H1 (cell line): ENCODE measurements at regions not wholly inside any gene's neighbourhood (a gene's known extent, or its start where the extent isn't known, plus 50 kb on each side); places are given as distances from the start of the nearest gene placed in this dataset.
A peak's percentile ranks its signal among the peaks of the same experiment; 100 is the strongest.

Source experiments
- CTCF ChIA-PET: fragments of 300-600 bp; sonication (Branson Sonifier 250); formaldehyde crosslinking; loops from one replicate; lab custom pipeline; 2021; ENCODE audit not compliant: partially characterized antibody; lab: Charles Lee
- POLR2A ChIA-PET: fragments of 300-600 bp; sonication (Branson Sonifier 250); formaldehyde crosslinking; loops from one replicate; lab custom pipeline; 2021; ENCODE audit warnings: inconsistent platforms; ENCODE audit not compliant: partially characterized antibody; lab: Charles Lee
- DNase-seq, 2 experiments: peaks; one replicate each; pipeline versions ENCODE4 v3.0.0 to v3.0.0-alpha.2; 2010 to 2022; ENCODE audit warnings: low spot score in 2 of 2, low read depth in 1 of 2, mixed read lengths in 1 of 2
- FAIRE-seq: peaks from 2 replicates; lab custom pipeline; 2011; peaks lifted over from hg19 to GRCh38; lab: Jason Lieb, UNC
- H2AFZ ChIP-seq: 2 replicates; pipeline ENCODE4 v1.8.1; 2012; ENCODE audit warnings: low read length, inconsistent platforms
- H2AK5ac ChIP-seq: 2 replicates; pipeline ENCODE4 v1.6.1; 2013; ENCODE audit warnings: low read depth, low read length
- H2BK120ac ChIP-seq: replicated peaks from 2 replicates; pipeline ENCODE3; 2013; ENCODE audit warnings: low read depth, low read length, inconsistent platforms
- H2BK12ac ChIP-seq: 2 replicates; pipeline ENCODE4 v1.6.1; 2013; ENCODE audit warnings: low read depth, low read length
- H2BK15ac ChIP-seq: 2 replicates; pipeline ENCODE4 v1.6.1; 2013; ENCODE audit warnings: low read length
- H2BK20ac ChIP-seq: 2 replicates; pipeline ENCODE4 v1.6.1; 2013; ENCODE audit warnings: low read length
- H2BK5ac ChIP-seq: 2 replicates; pipeline ENCODE4 v1.6.1; 2013; ENCODE audit warnings: low read depth, low read length
- H3K14ac ChIP-seq: 2 replicates; pipeline ENCODE4 v1.6.1; 2013; ENCODE audit warnings: inconsistent platforms; ENCODE audit not compliant: insufficient read length
- H3K18ac ChIP-seq: 2 replicates; pipeline ENCODE4 v1.6.1; 2013; ENCODE audit warnings: low read length; ENCODE audit errors: extremely low read depth
- H3K23ac ChIP-seq: 2 replicates; pipeline ENCODE4 v1.6.1; 2013; ENCODE audit warnings: inconsistent platforms; ENCODE audit not compliant: insufficient read length
- H3K23me2 ChIP-seq: 2 replicates; pipeline ENCODE4 v1.6.1; 2013; ENCODE audit warnings: low read depth, low read length
- H3K27ac ChIP-seq: 2 replicates; pipeline ENCODE4 v1.6.1; 2011; ENCODE audit warnings: low read depth, low read length, inconsistent platforms
- H3K27me3 ChIP-seq, 4 experiments: replicated peaks in 1 of 4; 1 replicate in 1 of 4; 2 replicates in 3 of 4; pipeline versions ENCODE4 v1.6.1 to v1.8.1; 2011 to 2013; ENCODE audit warnings: low read length in 3 of 4, mild to moderate bottlenecking in 3 of 4, inconsistent platforms in 2 of 4, mixed read lengths in 2 of 4, moderate library complexity in 1 of 4; ENCODE audit not compliant: control insufficient read depth in 3 of 4, insufficient read depth in 3 of 4; ENCODE audit errors: extremely low read depth in 1 of 4
- H3K36me3 ChIP-seq, 4 experiments: 2 replicates each; pipeline versions ENCODE4 v1.6.1 to v1.8.1; 2011 to 2013; ENCODE audit warnings: mild to moderate bottlenecking in 4 of 4, low read length in 3 of 4, moderate library complexity in 2 of 4, control low read depth in 1 of 4, inconsistent platforms in 1 of 4; ENCODE audit not compliant: insufficient read depth in 4 of 4, control insufficient read depth in 2 of 4
- H3K4ac ChIP-seq: replicated peaks from 2 replicates; pipeline ENCODE3; 2013; ENCODE audit warnings: low read length, low read depth, mixed read lengths, inconsistent platforms; ENCODE audit not compliant: insufficient read length
- H3K4me1 ChIP-seq, 4 experiments: replicated peaks in 1 of 4; 1 replicate in 1 of 4; 2 replicates in 3 of 4; pipeline versions ENCODE4 v1.6.1 to v1.8.1; 2011 to 2013; ENCODE audit warnings: low read length in 3 of 4, inconsistent platforms in 2 of 4, mixed read lengths in 1 of 4; ENCODE audit not compliant: insufficient read depth in 4 of 4, control insufficient read depth in 3 of 4
- H3K4me2 ChIP-seq, 2 experiments: 2 replicates each; pipeline versions ENCODE4 v1.6.1 to v1.8.1; 2011 to 2013; ENCODE audit warnings: low read depth in 2 of 2, low read length in 2 of 2, control low read depth in 1 of 2, inconsistent platforms in 1 of 2, mild to moderate bottlenecking in 1 of 2; ENCODE audit not compliant: insufficient read depth in 1 of 2
- H3K4me3 ChIP-seq, 4 experiments: fragments of 200-600, 300-600 bp in 1 of 4; sonication (generic), shearing (Covaris generic), sonication (Bioruptor Twin) in 1 of 4; 2 replicates each; pipeline versions ENCODE4 v1.5.1 to v1.8.1; 2011 to 2016; ENCODE audit warnings: low read length in 4 of 4, low read depth in 3 of 4, control low read depth in 2 of 4, inconsistent platforms in 2 of 4, mild to moderate bottlenecking in 2 of 4, mixed read lengths in 1 of 4, moderate library complexity in 1 of 4; ENCODE audit not compliant: insufficient read depth in 2 of 4; ENCODE audit errors: extremely low read depth in 1 of 4
- H3K56ac ChIP-seq: replicated peaks from 2 replicates; pipeline ENCODE3; 2013; ENCODE audit warnings: low read depth, mild to moderate bottlenecking, mixed read lengths, low read length, inconsistent platforms; ENCODE audit not compliant: insufficient read length
- H3K79me1 ChIP-seq: 2 replicates; pipeline ENCODE4 v1.6.1; 2013; ENCODE audit warnings: low read depth, low read length, control low read depth
- H3K79me2 ChIP-seq, 2 experiments: 2 replicates each; pipeline versions ENCODE4 v1.6.1 to v1.8.1; 2012 to 2013; ENCODE audit warnings: low read length in 2 of 2, mild to moderate bottlenecking in 2 of 2, inconsistent platforms in 1 of 2; ENCODE audit not compliant: insufficient read depth in 2 of 2, control insufficient read depth in 1 of 2
- H3K9ac ChIP-seq, 4 experiments: replicated peaks in 1 of 4; 1 replicate in 1 of 4; 2 replicates in 3 of 4; pipeline versions ENCODE4 v1.6.1 to v1.8.1; 2011 to 2013; ENCODE audit warnings: low read depth in 3 of 4, low read length in 3 of 4, control low read depth in 2 of 4, mild to moderate bottlenecking in 2 of 4, moderate library complexity in 2 of 4, inconsistent platforms in 1 of 4; ENCODE audit errors: extremely low read depth in 1 of 4
- H3K9me3 ChIP-seq, 2 experiments: 2 replicates each; pipeline versions ENCODE4 v1.6.1 to v1.8.1; 2012 to 2013; ENCODE audit warnings: mild to moderate bottlenecking in 2 of 2, moderate library complexity in 2 of 2, control low read depth in 1 of 2, inconsistent platforms in 1 of 2, low read depth in 1 of 2, low read length in 1 of 2, mixed read lengths in 1 of 2; ENCODE audit not compliant: insufficient read depth in 2 of 2
- H4K20me1 ChIP-seq, 2 experiments: replicated peaks in 1 of 2; 2 replicates each; pipeline versions ENCODE3 to v1.8.1; 2011 to 2013; ENCODE audit warnings: inconsistent platforms in 2 of 2, low read length in 2 of 2, mild to moderate bottlenecking in 1 of 2; ENCODE audit not compliant: insufficient read depth in 2 of 2, control insufficient read depth in 1 of 2
- H4K5ac ChIP-seq: 2 replicates; pipeline ENCODE4 v1.6.1; 2013; ENCODE audit warnings: low read length, low read depth, mixed read lengths, inconsistent platforms; ENCODE audit not compliant: insufficient read length
- H4K8ac ChIP-seq: 2 replicates; pipeline ENCODE4 v1.8.0; 2013; ENCODE audit warnings: mild to moderate bottlenecking, moderate library complexity, low read length, inconsistent platforms; ENCODE audit not compliant: insufficient read depth; ENCODE audit errors: extremely low read depth
- H4K91ac ChIP-seq: replicated peaks from 2 replicates; pipeline ENCODE3; 2013; ENCODE audit warnings: low read length, mixed read lengths, inconsistent platforms; ENCODE audit not compliant: insufficient read length
- CBX5 ChIP-seq: fragments of 300-800, 300-1000 bp; sonication (generic); IDR thresholded peaks from 2 replicates; pipeline ENCODE4 v1.7.1; 2016; ENCODE audit warnings: antibody characterized with exemption, low read length, low read depth
- CHD1 ChIP-seq: IDR thresholded peaks from 2 replicates; pipeline ENCODE4 v1.6.1; 2012; ENCODE audit warnings: low read depth, low read length, improper control_type of control experiment
- CREB1 ChIP-seq: IDR thresholded peaks from 2 replicates; pipeline ENCODE4 v1.6.1; 2012; ENCODE audit warnings: inconsistent platforms
- EZH2 ChIP-seq: fragments of 200-600 bp; sonication (generic); IDR thresholded peaks from 2 replicates; pipeline ENCODE4 v1.7.1; 2012; ENCODE audit warnings: low read depth, mild to moderate bottlenecking, moderate library complexity, low read length, inconsistent platforms; ENCODE audit not compliant: severe bottlenecking
- SUZ12 ChIP-seq: fragments of 200-600 bp; sonication (generic); IDR thresholded peaks from 2 replicates; pipeline ENCODE4 v1.6.1; 2012; ENCODE audit warnings: mild to moderate bottlenecking, inconsistent platforms, low read length, moderate library complexity, mixed read lengths
- WGBS, 2 experiments: shearing (Covaris generic) in 1 of 2; methylation state at CpG; one replicate each; pipeline versions ENCODE4 v1.1.6 to v1.1.7; 2013 to 2015; ENCODE audit warnings: low lambda C conversion rate in 2 of 2, mixed read lengths in 2 of 2, inconsistent platforms in 1 of 2, low coverage in 1 of 2, missing lambda C conversion rate in 1 of 2; ENCODE audit not compliant: insufficient replicate concordance in 2 of 2, insufficient coverage in 1 of 2, insufficient read length in 1 of 2; ENCODE audit errors: extremely low coverage in 1 of 2, missing lambda C conversion rate in 1 of 2; 5-methylcytosine and 5-hydroxymethylcytosine counted together
- TF ChIP-seq, protein P1 (sequence below): IDR thresholded peaks from 2 replicates; pipeline ENCODE4 v1.6.1; 2011; ENCODE audit warnings: low read length, improper control_type of control experiment
- TF ChIP-seq, protein P2 (sequence below): IDR thresholded peaks from 2 replicates; pipeline ENCODE4 v1.6.1; 2011; ENCODE audit warnings: low read depth, mild to moderate bottlenecking, low read length; ENCODE audit not compliant: insufficient read depth

DNA sequence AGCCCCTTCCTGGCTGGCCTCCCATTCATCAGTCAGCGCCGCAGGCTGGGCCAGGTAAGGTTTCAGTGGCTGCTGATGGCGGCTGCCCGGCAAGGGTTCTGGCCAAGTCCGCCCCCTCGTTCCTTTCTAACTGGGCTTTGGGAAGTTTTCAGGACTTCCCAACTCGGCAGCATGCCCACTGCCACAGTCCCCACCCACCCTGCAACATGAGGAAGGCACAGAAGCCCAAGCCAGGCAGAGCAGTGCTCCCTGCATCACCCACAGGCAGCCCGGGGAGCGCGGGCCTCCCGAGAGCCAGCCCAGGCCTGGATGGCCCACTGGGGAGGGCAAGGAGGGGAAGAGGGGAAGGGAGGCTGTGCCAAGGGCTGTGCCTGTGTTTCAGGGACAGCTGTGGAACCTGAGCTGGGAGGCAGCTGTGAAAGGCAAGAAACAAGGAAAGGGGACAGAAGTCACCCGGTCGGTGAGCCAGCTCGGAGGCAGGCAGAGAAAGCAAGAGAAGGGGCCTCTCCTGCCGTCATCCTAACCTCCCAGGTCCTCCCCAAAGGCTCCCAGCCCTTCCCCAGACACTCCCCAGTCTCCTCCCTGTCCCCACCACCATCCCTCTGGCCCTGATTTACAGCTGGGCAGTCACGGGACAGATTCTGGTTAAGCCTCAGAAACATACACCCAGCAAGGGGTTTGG is 73.9 kb downstream of the CPN2 start:
- Histone ChIP-seq H3K79me1 (no peaks in the 10 kb centered on the region), H3K23ac (no peak overlapping the region), H3K4me2 (no peak overlapping the region), H2BK5ac (peak overlapping the region; percentile 63; the same call in 1 of the 2 replicates), H3K9ac (no peak overlapping the region), H3K18ac (peak overlapping the region; percentile 87), H2BK15ac (peak overlapping the region; percentile 72; the same call in 1 of the 2 replicates), H3K27me3 (no peaks in the 10 kb centered on the region; a peak in 1 of 7 replicates), H2BK20ac (no peak overlapping the region; the same call in 1 of the 2 replicates), H2AK5ac (no peak overlapping the region), H3K36me3 (no peaks in the 10 kb centered on the region), H2BK120ac (no peak overlapping the region), H3K4ac (no peak overlapping the region), H3K4me1 (peaks cover 0 to 14% (median 6%) of the 10 kb centered on the region in 4 experiments; a peak in 5 of 7 replicates), H3K23me2 (no peaks in the 10 kb centered on the region), H4K8ac (no peak overlapping the region), H3K4me3 (no peak overlapping the region), H3K56ac (no peak overlapping the region), H2AFZ (peak overlapping the region; percentile 70), H3K9me3 (no peaks in the 10 kb centered on the region), H2BK12ac (peak overlapping the region; percentile 77), H4K91ac (peak overlapping the region; percentile 48), H3K79me2 (no peaks in the 10 kb centered on the region), H4K5ac (no peak overlapping the region), H3K14ac (no peak overlapping the region), H3K27ac (no peak overlapping the region), H4K20me1 (no peaks in the 10 kb centered on the region)
- FAIRE-seq (no peak), DNase-seq (no peak)
- WGBS, 2 experiments, result 89% methylated on average over 13 of the region's 16 CpGs; no CpG with 5 or more reads in 1 of the 2 experiments
- ChIA-PET POLR2A (interaction anchor here (0.8 to 1.3 kb wide), 4 partner anchors 9 to 20 kb away, joined by 4 to 5 read pairs (median 4); no protein-coding TSS in a partner anchor), CTCF (interaction anchor here (0.8 to 1.8 kb wide), 6 partner anchors 13 to 420 kb away, joined by 3 to 9 read pairs (median 4); no protein-coding TSS in a partner anchor)
- no peak for TF ChIP-seq CBX5
- no peak for TF ChIP-seq EZH2
- TF ChIP-seq, protein P1, sequence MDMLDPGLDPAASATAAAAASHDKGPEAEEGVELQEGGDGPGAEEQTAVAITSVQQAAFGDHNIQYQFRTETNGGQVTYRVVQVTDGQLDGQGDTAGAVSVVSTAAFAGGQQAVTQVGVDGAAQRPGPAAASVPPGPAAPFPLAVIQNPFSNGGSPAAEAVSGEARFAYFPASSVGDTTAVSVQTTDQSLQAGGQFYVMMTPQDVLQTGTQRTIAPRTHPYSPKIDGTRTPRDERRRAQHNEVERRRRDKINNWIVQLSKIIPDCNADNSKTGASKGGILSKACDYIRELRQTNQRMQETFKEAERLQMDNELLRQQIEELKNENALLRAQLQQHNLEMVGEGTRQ, result no peak
- no peak for TF ChIP-seq CREB1
- TF ChIP-seq CHD1, result no peak
- TF ChIP-seq, protein P2, sequence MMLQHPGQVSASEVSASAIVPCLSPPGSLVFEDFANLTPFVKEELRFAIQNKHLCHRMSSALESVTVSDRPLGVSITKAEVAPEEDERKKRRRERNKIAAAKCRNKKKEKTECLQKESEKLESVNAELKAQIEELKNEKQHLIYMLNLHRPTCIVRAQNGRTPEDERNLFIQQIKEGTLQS, result no peak
- TF ChIP-seq SUZ12, result no peak
